Bone marrow (tissue), 2 donors: ENCODE measurements at regions not wholly inside any gene's neighbourhood (a gene's known extent, or its start where the extent isn't known, plus 50 kb on each side); places are given as distances from the start of the nearest gene placed in this dataset.
"Not testable (repeated sequence)": the region's sequence is repeated elsewhere in the genome, so short reads cannot be mapped to it uniquely, and the experiment has no call there.

ENCODE experiments used
- DNase-seq, 2 donors: peaks; one replicate each; lab custom pipeline; 2025; lab: John Stamatoyannopoulos, UW

- no peak for DNase-seq
Observed at GRCh38 chrX:140447150-140447549, 57.7 kb downstream of the SOX3 start.

- no peak for DNase-seq
Observed at GRCh38 chrX:140440876-140441275, 64.0 kb downstream of the SOX3 start.

GRCh38 chrX:140439476-140439875 is 65.4 kb downstream of the SOX3 start:
- no peak for DNase-seq

- DNase-seq = no peak
Observed at GRCh38 chrX:140434347-140434746, 70.5 kb downstream of the SOX3 start.

GRCh38 chrX:140433582-140433981 is 71.3 kb downstream of the SOX3 start:
- DNase-seq = no peak

- no peak for DNase-seq
Observed at GRCh38 chrX:140432346-140433175, 72.3 kb downstream of the SOX3 start.

GRCh38 chrX:140431521-140431920 is 73.3 kb downstream of the SOX3 start:
- no peak for DNase-seq

GRCh38 chrX:140425712-140426395 is 79.0 kb downstream of the SOX3 start:
- DNase-seq = no peak

GRCh38 chrX:140422501-140422900 is 82.4 kb downstream of the SOX3 start:
- no peak for DNase-seq

- DNase-seq = not testable (repeated sequence)
Observed at GRCh38 chrX:140402131-140402530, 102.7 kb downstream of the SOX3 start.

GRCh38 chrX:140396326-140396725 is 108.5 kb downstream of the SOX3 start:
- DNase-seq = not testable (repeated sequence)

- DNase-seq = no peak
Observed at GRCh38 chrX:140393507-140393906, 111.4 kb downstream of the SOX3 start.

GRCh38 chrX:140391313-140391712 is 113.6 kb downstream of the SOX3 start:
- no peak for DNase-seq

GRCh38 chrX:140389331-140389730 is 115.5 kb downstream of the SOX3 start:
- no peak for DNase-seq

- DNase-seq = no peak
Observed at GRCh38 chrX:140362861-140363260, 142.0 kb downstream of the SOX3 start.

GRCh38 chrX:140360924-140361323 is 143.9 kb downstream of the SOX3 start:
- no peak for DNase-seq

- DNase-seq = no peak
Observed at GRCh38 chrX:140360284-140360683, 144.6 kb downstream of the SOX3 start.

- DNase-seq = no peak
Observed at GRCh38 chrX:140355922-140356321, 148.9 kb downstream of the SOX3 start.

GRCh38 chrX:140355429-140355828 is 149.4 kb downstream of the SOX3 start:
- no peak for DNase-seq

GRCh38 chrX:140354431-140355120 is 150.3 kb downstream of the SOX3 start:
- no peak for DNase-seq

GRCh38 chrX:140346729-140347128 is 158.1 kb downstream of the SOX3 start:
- DNase-seq = no peak

- DNase-seq = no peak
Observed at GRCh38 chrX:140343226-140343868, 161.5 kb downstream of the SOX3 start.
